HCT116 (cell line): ENCODE measurements at regions not wholly inside any gene's neighbourhood (a gene's known extent, or its start where the extent isn't known, plus 50 kb on each side); places are given as distances from the start of the nearest gene placed in this dataset.

ENCODE experiments used
- CEBPB ChIP-seq: IDR thresholded peaks from 2 replicates; pipeline ENCODE4 v1.6.1; 2012; ENCODE audit warnings: low read depth
- EGR1 ChIP-seq: IDR thresholded peaks from 2 replicates; pipeline ENCODE4 v1.6.1; 2012; ENCODE audit warnings: low read depth
- EZH2 ChIP-seq: fragments of 200-600 bp; sonication (generic); IDR thresholded peaks from 2 replicates; pipeline ENCODE4 v1.6.1; 2017; ENCODE audit warnings: antibody characterized with exemption, mixed run types
- FOSL1 ChIP-seq: IDR thresholded peaks from 2 replicates; pipeline ENCODE4 v1.6.1; 2012; ENCODE audit warnings: low read depth
- JUND ChIP-seq: IDR thresholded peaks from 2 replicates; pipeline ENCODE4 v1.6.1; 2012
- MAX ChIP-seq: IDR thresholded peaks from 2 replicates; pipeline ENCODE4 v1.6.1; 2012
- POLR2A ChIP-seq: IDR thresholded peaks from 2 replicates; pipeline ENCODE4 v1.7.0; 2011; ENCODE audit warnings: borderline replicate concordance; ENCODE audit not compliant: insufficient read depth, insufficient read length; ENCODE audit errors: extremely low read depth
- POLR2AphosphoS5 ChIP-seq: IDR thresholded peaks from 2 replicates; pipeline ENCODE4 v1.6.1; 2011; ENCODE audit warnings: mild to moderate bottlenecking, low read depth, low read length, moderate library complexity
- RAD21 ChIP-seq: IDR thresholded peaks from 2 replicates; pipeline ENCODE4 v1.6.1; 2012; ENCODE audit warnings: low read depth, mild to moderate bottlenecking
- SIN3A ChIP-seq: IDR thresholded peaks from 2 replicates; pipeline ENCODE4 v1.6.1; 2012; ENCODE audit warnings: low read depth
- TCF7L2 ChIP-seq: IDR thresholded peaks from 2 replicates; pipeline ENCODE4 v1.7.0; 2011; ENCODE audit warnings: borderline replicate concordance, inconsistent platforms; ENCODE audit not compliant: insufficient read depth, insufficient read length; ENCODE audit errors: extremely low read depth
- YY1 ChIP-seq: IDR thresholded peaks from 2 replicates; pipeline ENCODE4 v1.6.1; 2011; ENCODE audit warnings: low read length, low read depth, moderate library complexity, mild to moderate bottlenecking; ENCODE audit not compliant: insufficient replicate concordance; ENCODE audit errors: extremely low read depth
- TF ChIP-seq, protein P1 (sequence below), 3 experiments: fragments of 200-600 bp in 1 of 3; sonication (generic) in 1 of 3; IDR thresholded peaks in 2 of 3; conservative IDR thresholded peaks in 1 of 3; 2 replicates each; pipeline ENCODE4 v1.5.1; 2012 to 2017; ENCODE audit warnings: low read depth in 2 of 3, low read length in 2 of 3, antibody characterized with exemption in 1 of 3, borderline replicate concordance in 1 of 3, control low read depth in 1 of 3, mild to moderate bottlenecking in 1 of 3, mixed read lengths in 1 of 3, mixed run types in 1 of 3, moderate library complexity in 1 of 3; ENCODE audit not compliant: insufficient read depth in 1 of 3
- TF ChIP-seq, protein P2 (sequence below): IDR thresholded peaks from 2 replicates; pipeline ENCODE4 v1.6.1; 2012; ENCODE audit warnings: low read depth

GRCh38 chr5:58239731-58240130, 220.2 kb downstream of the PLK2 start:
- TF ChIP-seq TCF7L2 (no peak), POLR2A (no peak), EZH2 (no peak), POLR2AphosphoS5 (no peak), CEBPB (no peak), FOSL1 (no peak), RAD21 (no peak), YY1 (no peak), MAX (no peak), SIN3A (no peak), JUND (no peak), EGR1 (no peak)
- TF ChIP-seq, protein P1, sequence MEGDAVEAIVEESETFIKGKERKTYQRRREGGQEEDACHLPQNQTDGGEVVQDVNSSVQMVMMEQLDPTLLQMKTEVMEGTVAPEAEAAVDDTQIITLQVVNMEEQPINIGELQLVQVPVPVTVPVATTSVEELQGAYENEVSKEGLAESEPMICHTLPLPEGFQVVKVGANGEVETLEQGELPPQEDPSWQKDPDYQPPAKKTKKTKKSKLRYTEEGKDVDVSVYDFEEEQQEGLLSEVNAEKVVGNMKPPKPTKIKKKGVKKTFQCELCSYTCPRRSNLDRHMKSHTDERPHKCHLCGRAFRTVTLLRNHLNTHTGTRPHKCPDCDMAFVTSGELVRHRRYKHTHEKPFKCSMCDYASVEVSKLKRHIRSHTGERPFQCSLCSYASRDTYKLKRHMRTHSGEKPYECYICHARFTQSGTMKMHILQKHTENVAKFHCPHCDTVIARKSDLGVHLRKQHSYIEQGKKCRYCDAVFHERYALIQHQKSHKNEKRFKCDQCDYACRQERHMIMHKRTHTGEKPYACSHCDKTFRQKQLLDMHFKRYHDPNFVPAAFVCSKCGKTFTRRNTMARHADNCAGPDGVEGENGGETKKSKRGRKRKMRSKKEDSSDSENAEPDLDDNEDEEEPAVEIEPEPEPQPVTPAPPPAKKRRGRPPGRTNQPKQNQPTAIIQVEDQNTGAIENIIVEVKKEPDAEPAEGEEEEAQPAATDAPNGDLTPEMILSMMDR (IDR thresholded peaks at IDR 0.05 in 2 of 3, conservative IDR thresholded peaks at IDR 0.05 in 1 of 3; ENCODE audit: borderline replicate concordance in 1 of 3, insufficient read depth in 1 of 3, low read depth in 2 of 3, low read length in 2 of 3), result no peak
- TF ChIP-seq, protein P2, sequence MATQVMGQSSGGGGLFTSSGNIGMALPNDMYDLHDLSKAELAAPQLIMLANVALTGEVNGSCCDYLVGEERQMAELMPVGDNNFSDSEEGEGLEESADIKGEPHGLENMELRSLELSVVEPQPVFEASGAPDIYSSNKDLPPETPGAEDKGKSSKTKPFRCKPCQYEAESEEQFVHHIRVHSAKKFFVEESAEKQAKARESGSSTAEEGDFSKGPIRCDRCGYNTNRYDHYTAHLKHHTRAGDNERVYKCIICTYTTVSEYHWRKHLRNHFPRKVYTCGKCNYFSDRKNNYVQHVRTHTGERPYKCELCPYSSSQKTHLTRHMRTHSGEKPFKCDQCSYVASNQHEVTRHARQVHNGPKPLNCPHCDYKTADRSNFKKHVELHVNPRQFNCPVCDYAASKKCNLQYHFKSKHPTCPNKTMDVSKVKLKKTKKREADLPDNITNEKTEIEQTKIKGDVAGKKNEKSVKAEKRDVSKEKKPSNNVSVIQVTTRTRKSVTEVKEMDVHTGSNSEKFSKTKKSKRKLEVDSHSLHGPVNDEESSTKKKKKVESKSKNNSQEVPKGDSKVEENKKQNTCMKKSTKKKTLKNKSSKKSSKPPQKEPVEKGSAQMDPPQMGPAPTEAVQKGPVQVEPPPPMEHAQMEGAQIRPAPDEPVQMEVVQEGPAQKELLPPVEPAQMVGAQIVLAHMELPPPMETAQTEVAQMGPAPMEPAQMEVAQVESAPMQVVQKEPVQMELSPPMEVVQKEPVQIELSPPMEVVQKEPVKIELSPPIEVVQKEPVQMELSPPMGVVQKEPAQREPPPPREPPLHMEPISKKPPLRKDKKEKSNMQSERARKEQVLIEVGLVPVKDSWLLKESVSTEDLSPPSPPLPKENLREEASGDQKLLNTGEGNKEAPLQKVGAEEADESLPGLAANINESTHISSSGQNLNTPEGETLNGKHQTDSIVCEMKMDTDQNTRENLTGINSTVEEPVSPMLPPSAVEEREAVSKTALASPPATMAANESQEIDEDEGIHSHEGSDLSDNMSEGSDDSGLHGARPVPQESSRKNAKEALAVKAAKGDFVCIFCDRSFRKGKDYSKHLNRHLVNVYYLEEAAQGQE, result no peak
